ENCODE measurements at regions not wholly inside any gene's neighbourhood (a gene's known extent, or its start where the extent isn't known, plus 50 kb on each side); places are given as distances from the start of the nearest gene placed in this dataset.

GRCh38 chr4:153087671-153088194 lies 116.5 kb upstream of the TRIM2 start:
- no peak overlapping the region for H3K27ac ChIP-seq (ENCODE audit: low read depth, low read length)
- H3K9me3 ChIP-seq (ENCODE audit: low read length): no peaks in the 10 kb centered on the region
- Mint-ChIP-seq H3K4me1 (peaks cover 20 to 27% (median 26%) of the 10 kb centered on the region in 3 donors), H3K4me3 (no peak overlapping the region), H3K36me3 (no peaks in the 10 kb centered on the region), H3K27ac (no peak overlapping the region), H3K27me3 (peaks cover 0 to 7% of the 10 kb centered on the region in 2 donors), H3K9me3 (no peaks in the 10 kb centered on the region)
- no peak for DNase-seq
- CTCF ChIA-PET: interaction anchor here (4.5 kb wide), 1 partner anchor 40 kb away, joined by 36 read pairs; no protein-coding TSS in a partner anchor
- POLR2A ChIA-PET: no interaction called here
- H3K4me3 ChIP-seq (ENCODE audit: low read length): no peak overlapping the region
- no peaks in the 10 kb centered on the region for H3K36me3 ChIP-seq (ENCODE audit: insufficient read depth, low read length)
- H3K27me3 ChIP-seq (ENCODE audit: insufficient read depth, low read length, poor library complexity, severe bottlenecking): no peaks in the 10 kb centered on the region
- H3K4me1 ChIP-seq (ENCODE audit: insufficient read depth, low read length): peaks cover 28% of the 10 kb centered on the region

GRCh38 chr4:153089742-153090141 lies 114.5 kb upstream of the TRIM2 start:
- CTCF ChIA-PET: interaction anchor here (4.5 kb wide), 1 partner anchor 38 kb away, joined by 36 read pairs; no protein-coding TSS in a partner anchor

GRCh38 chr4:153090181-153090580 lies 114.1 kb upstream of the TRIM2 start:
- H3K4me1 Mint-ChIP-seq: peaks cover 10 to 13% (median 13%) of the 10 kb centered on the region in 3 donors
- Histone ChIP-seq H3K27me3 (ENCODE audit: insufficient read depth, low read length, poor library complexity, severe bottlenecking) (no peaks in the 10 kb centered on the region), H3K9me3 (ENCODE audit: low read length) (no peaks in the 10 kb centered on the region), H3K4me3 (ENCODE audit: low read length) (no peak overlapping the region), H3K36me3 (ENCODE audit: insufficient read depth, low read length) (no peaks in the 10 kb centered on the region), H3K27ac (ENCODE audit: low read depth, low read length) (no peak overlapping the region), H3K4me1 (ENCODE audit: insufficient read depth, low read length) (peaks cover 12% of the 10 kb centered on the region)
- ChIA-PET CTCF (interaction anchor here (4.5 kb wide), 1 partner anchor 37 kb away, joined by 36 read pairs; no protein-coding TSS in a partner anchor), POLR2A (no interaction called here)
- H3K9me3 Mint-ChIP-seq: no peaks in the 10 kb centered on the region
- no peaks in the 10 kb centered on the region for H3K27me3 Mint-ChIP-seq
- DNase-seq: no peak
- peak overlapping the region in 3 of 8 donors; percentile 39 to 64 (median 47) for H3K27ac Mint-ChIP-seq
- H3K36me3 Mint-ChIP-seq: no peaks in the 10 kb centered on the region
- no peak overlapping the region for H3K4me3 Mint-ChIP-seq

More at GRCh38 chr4:153089742-153090141, 114.5 kb upstream of the TRIM2 start:
- H3K4me1 ChIP-seq (ENCODE audit: insufficient read depth, low read length): peaks cover 16% of the 10 kb centered on the region
- no peaks in the 10 kb centered on the region for H3K9me3 ChIP-seq (ENCODE audit: low read length)
- no peak overlapping the region for H3K4me3 ChIP-seq (ENCODE audit: low read length)
- Mint-ChIP-seq H3K27me3 (no peaks in the 10 kb centered on the region), H3K4me3 (no peak overlapping the region), H3K27ac (no peak overlapping the region), H3K4me1 (peaks cover 12 to 16% (median 15%) of the 10 kb centered on the region in 3 donors), H3K9me3 (no peaks in the 10 kb centered on the region), H3K36me3 (no peaks in the 10 kb centered on the region)
- POLR2A ChIA-PET: interaction anchor here (0.6 kb wide), 1 partner anchor 14 kb away, joined by 5 read pairs; no protein-coding TSS in a partner anchor
- H3K36me3 ChIP-seq (ENCODE audit: insufficient read depth, low read length): no peaks in the 10 kb centered on the region
- H3K27me3 ChIP-seq (ENCODE audit: insufficient read depth, low read length, poor library complexity, severe bottlenecking): no peaks in the 10 kb centered on the region
- H3K27ac ChIP-seq (ENCODE audit: low read depth, low read length): no peak overlapping the region
- DNase-seq: no peak

GRCh38 chr4:153090670-153091385 lies 113.4 kb upstream of the TRIM2 start:
- Histone ChIP-seq H3K27me3 (ENCODE audit: insufficient read depth, low read length, poor library complexity, severe bottlenecking) (no peaks in the 10 kb centered on the region), H3K4me3 (ENCODE audit: low read length) (no peak overlapping the region), H3K27ac (ENCODE audit: low read depth, low read length) (no peak overlapping the region), H3K4me1 (ENCODE audit: insufficient read depth, low read length) (peaks cover 7% of the 10 kb centered on the region), H3K36me3 (ENCODE audit: insufficient read depth, low read length) (no peaks in the 10 kb centered on the region), H3K9me3 (ENCODE audit: low read length) (no peaks in the 10 kb centered on the region)
- H3K27me3 Mint-ChIP-seq: no peaks in the 10 kb centered on the region
- peaks cover 6 to 7% (median 6%) of the 10 kb centered on the region in 3 donors for H3K4me1 Mint-ChIP-seq
- POLR2A ChIA-PET: no interaction called here
- no peaks in the 10 kb centered on the region for H3K36me3 Mint-ChIP-seq
- peak overlapping the region in 4 of 8 donors; percentile 14 to 64 (median 43) for H3K27ac Mint-ChIP-seq
- no peaks in the 10 kb centered on the region for H3K9me3 Mint-ChIP-seq
- no peak for DNase-seq
- CTCF ChIA-PET: interaction anchor here (1.3 to 4.5 kb wide), 2 partner anchors 7 to 37 kb away, joined by 4 to 36 read pairs; no protein-coding TSS in a partner anchor
- no peak overlapping the region for H3K4me3 Mint-ChIP-seq

GRCh38 chr4:153093396-153093795 lies 110.8 kb upstream of the TRIM2 start:
- no peak overlapping the region for H3K27ac Mint-ChIP-seq
- H3K27me3 Mint-ChIP-seq: peaks cover 0 to 2% of the 10 kb centered on the region in 2 donors
- Histone ChIP-seq H3K27ac (ENCODE audit: low read depth, low read length) (no peak overlapping the region), H3K9me3 (ENCODE audit: low read length) (no peaks in the 10 kb centered on the region), H3K36me3 (ENCODE audit: insufficient read depth, low read length) (no peaks in the 10 kb centered on the region), H3K4me1 (ENCODE audit: insufficient read depth, low read length) (peaks cover 7% of the 10 kb centered on the region), H3K4me3 (ENCODE audit: low read length) (no peak overlapping the region), H3K27me3 (ENCODE audit: insufficient read depth, low read length, poor library complexity, severe bottlenecking) (no peaks in the 10 kb centered on the region)
- ChIA-PET CTCF (interaction anchor here (1.9 kb wide), 1 partner anchor 8 kb away, joined by 6 read pairs; no protein-coding TSS in a partner anchor), POLR2A (no interaction called here)
- no peaks in the 10 kb centered on the region for H3K9me3 Mint-ChIP-seq
- DNase-seq: no peak
- H3K4me1 Mint-ChIP-seq: peaks cover 6 to 7% (median 6%) of the 10 kb centered on the region in 3 donors
- H3K36me3 Mint-ChIP-seq: no peaks in the 10 kb centered on the region
- H3K4me3 Mint-ChIP-seq: no peak overlapping the region

GRCh38 chr4:153093802-153094201 lies 110.4 kb upstream of the TRIM2 start:
- peaks cover 6 to 7% (median 6%) of the 10 kb centered on the region in 3 donors for H3K4me1 Mint-ChIP-seq
- Histone ChIP-seq H3K9me3 (ENCODE audit: low read length) (no peaks in the 10 kb centered on the region), H3K36me3 (ENCODE audit: insufficient read depth, low read length) (no peaks in the 10 kb centered on the region), H3K27ac (ENCODE audit: low read depth, low read length) (no peak overlapping the region), H3K27me3 (ENCODE audit: insufficient read depth, low read length, poor library complexity, severe bottlenecking) (no peaks in the 10 kb centered on the region), H3K4me3 (ENCODE audit: low read length) (no peak overlapping the region), H3K4me1 (ENCODE audit: insufficient read depth, low read length) (peaks cover 7% of the 10 kb centered on the region)
- H3K27me3 Mint-ChIP-seq: peaks cover 0 to 2% of the 10 kb centered on the region in 2 donors
- H3K4me3 Mint-ChIP-seq: no peak overlapping the region
- H3K36me3 Mint-ChIP-seq: no peaks in the 10 kb centered on the region
- DNase-seq: no peak
- ChIA-PET CTCF (interaction anchor here (1.9 kb wide), 1 partner anchor 9 kb away, joined by 6 read pairs; no protein-coding TSS in a partner anchor), POLR2A (no interaction called here)
- peak overlapping the region in 2 of 8 donors; percentile 3 to 13 for H3K27ac Mint-ChIP-seq
- no peaks in the 10 kb centered on the region for H3K9me3 Mint-ChIP-seq

GRCh38 chr4:153094435-153094834 lies 109.8 kb upstream of the TRIM2 start:
- DNase-seq: no peak
- H3K4me3 ChIP-seq (ENCODE audit: low read length): no peak overlapping the region
- H3K36me3 ChIP-seq (ENCODE audit: insufficient read depth, low read length): no peaks in the 10 kb centered on the region
- ChIA-PET CTCF (interaction anchor here (1.9 to 3.3 kb wide), 2 partner anchors 9 to 33 kb away, joined by 6 to 14 read pairs; no protein-coding TSS in a partner anchor), POLR2A (no interaction called here)
- Mint-ChIP-seq H3K4me1 (peaks cover 6 to 7% (median 6%) of the 10 kb centered on the region in 3 donors), H3K27ac (peak overlapping the region in 1 of 8 donors; percentile 42), H3K4me3 (no peak overlapping the region), H3K9me3 (no peaks in the 10 kb centered on the region), H3K36me3 (no peaks in the 10 kb centered on the region), H3K27me3 (peaks cover 0 to 2% of the 10 kb centered on the region in 2 donors)
- peaks cover 7% of the 10 kb centered on the region for H3K4me1 ChIP-seq (ENCODE audit: insufficient read depth, low read length)
- no peaks in the 10 kb centered on the region for H3K27me3 ChIP-seq (ENCODE audit: insufficient read depth, low read length, poor library complexity, severe bottlenecking)
- no peak overlapping the region for H3K27ac ChIP-seq (ENCODE audit: low read depth, low read length)
- H3K9me3 ChIP-seq (ENCODE audit: low read length): no peaks in the 10 kb centered on the region

Data from CD8-positive, alpha-beta memory T cell (primary cell).